Stimulated activated CD4-positive, alpha-beta T cell treated with anti-CD3 and anti-CD28 coated beads, Interleukin-2, amount 100 ng/mL, for 24 hours (primary cell): ENCODE measurements at regions not wholly inside any gene's neighbourhood (a gene's known extent, or its start where the extent isn't known, plus 50 kb on each side); places are given as distances from the start of the nearest gene placed in this dataset.

ENCODE experiments used
- DNase-seq, 2 donors: peaks; one replicate each; pipeline ENCODE4 v3.0.0-alpha.2; 2020

DNA sequence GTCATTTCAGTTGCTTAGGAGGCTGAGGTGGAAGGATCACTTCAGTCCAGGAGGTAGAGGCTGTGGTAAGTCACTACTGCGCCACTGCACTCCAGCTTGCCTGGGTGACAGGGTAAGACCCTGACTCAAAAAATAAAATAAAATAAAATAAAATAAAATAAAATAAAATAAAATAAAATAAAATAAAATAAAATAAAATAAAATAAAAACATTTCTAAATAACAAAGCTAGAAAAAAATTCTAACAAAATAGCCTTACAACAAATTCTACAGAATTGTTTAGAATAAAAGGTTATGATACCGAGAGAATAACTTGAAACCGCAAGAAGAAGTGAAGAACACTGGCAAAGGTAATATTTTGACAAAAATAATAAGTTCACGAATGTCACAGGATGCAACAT is 794.3 kb downstream of the NR2F2 start:
- no peak for DNase-seq

DNA sequence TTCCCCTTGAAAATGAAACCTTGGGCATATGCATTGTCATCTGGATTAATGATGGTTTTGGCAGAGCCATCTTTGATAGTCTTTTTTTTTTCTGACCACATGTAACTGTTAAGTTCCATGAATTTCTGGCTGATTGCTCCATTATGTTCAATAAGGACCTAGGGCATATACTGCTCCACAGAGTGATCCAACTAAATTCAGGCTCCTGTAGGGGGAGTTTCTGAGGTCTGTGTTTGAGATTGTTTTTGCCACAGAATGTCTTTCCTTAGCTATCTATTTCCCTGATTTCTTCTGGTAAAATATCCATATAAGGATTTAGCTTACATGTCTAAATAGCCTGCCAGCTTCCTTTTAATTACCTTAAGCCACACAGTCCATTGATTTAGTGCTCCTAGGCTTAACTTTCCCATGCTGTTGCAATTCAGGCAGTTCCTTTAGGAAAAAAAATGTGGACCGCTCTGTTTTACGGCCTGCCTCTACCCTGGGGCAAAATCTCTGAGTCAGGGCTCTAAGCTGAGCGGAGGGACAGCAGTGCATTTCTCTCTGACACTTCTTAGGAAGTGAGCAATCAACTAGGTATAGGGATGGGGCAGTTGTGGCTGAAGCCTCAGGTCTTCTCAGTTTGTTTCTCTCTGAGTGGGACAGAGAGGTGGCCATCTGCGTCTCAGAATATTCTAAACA is 796.2 kb downstream of the NR2F2 start:
- no peak for DNase-seq

DNA sequence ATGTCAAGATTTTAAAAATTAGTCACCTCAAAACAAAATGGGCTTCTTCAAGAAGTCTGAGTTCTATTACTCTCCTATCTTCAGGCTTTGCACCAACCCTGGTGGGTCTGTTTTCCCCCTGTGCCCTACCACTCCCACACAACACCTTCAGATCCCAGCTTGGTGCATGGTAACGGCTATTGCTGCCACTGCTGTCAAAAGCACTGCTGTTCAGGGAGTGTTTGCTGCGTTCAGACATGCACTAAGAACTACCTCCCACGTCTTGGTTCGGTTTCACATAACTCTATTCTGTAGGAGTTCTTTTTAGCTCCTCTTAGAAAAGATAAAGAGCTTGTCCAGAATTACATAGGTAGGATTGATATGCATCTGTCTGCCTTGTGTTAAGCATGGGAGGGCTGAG is 799.2 kb downstream of the NR2F2 start:
- DNase-seq: no peak

DNA sequence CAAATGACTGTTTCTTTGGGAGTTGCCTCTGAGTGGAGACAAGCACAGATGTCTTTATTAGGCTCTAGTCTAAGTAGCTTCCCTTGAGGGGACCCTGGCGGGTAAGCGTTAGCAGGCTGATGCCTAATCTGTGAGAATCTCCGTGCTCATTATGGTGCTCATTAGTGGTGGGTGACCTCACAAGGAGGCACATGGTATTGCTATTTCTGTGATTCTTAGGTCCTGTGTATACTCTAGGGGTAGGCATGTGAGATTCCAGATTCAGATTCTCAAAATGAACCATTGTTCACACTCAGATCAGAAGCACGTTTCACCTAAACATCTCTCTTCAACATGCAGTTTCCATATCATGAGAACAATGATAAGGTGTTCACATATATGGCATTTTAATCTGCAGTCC is 809.7 kb downstream of the NR2F2 start:
- no peak for DNase-seq

DNA sequence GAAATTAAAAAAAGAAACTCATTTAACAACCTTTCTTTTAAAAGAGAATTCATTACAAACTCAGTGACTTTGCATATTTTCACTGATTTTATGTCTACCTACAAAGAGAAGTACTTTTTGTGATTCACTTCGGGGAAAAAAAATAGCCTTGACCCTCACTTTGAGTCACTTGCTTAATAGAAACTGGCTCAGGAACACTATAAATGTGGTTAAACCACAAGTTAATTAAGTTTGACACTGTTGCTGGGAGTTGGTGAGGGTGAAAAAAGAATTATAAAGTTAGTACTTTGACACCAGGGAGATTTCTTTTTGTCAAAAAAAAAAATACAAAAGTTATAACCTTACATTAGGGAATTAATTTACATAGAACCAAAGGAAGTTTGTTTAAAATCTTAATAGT is 810.9 kb downstream of the NR2F2 start:
- DNase-seq: no peak

- no peak for DNase-seq
Measured at GRCh38 chr15:97141871-97142270, 811.4 kb downstream of the NR2F2 start.

DNA sequence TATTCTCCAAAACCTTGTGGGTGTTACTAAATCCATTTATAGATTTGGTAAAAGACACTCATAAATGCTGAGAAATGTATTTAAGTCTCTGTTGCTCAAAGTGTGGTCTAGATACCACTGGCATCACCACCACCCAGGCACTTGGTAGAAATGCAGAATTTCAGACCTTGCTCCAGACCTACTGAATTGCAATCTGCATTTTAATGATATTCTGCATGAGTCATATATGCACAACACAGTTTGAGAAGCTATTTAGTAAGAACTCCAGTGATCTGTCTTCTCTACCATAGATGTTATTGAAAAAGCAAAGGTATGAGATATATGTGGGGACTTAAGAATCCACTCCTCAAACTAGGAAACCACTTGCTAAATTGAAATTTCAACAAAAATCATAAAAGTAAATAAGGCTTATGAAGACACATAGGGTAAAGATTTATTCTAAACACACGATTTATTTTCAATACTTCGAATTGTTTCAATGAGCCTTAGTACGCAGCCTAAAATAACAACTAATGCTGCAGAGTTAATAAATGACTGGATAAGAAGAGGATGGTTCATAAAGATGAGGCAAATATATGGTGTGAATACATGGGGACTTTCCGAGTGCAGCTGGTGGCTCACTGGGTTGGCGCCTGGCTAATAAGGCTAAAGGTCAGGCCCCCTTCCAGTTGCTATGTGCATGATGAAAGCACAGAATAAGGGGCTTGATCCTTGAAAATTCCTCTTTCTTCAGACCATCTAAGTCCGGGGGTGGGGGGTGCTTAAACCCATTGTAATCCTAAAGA is 813.3 kb downstream of the NR2F2 start:
- DNase-seq: no peak

GRCh38 chr15:97144377-97144711 is 813.8 kb downstream of the NR2F2 start:
- no peak for DNase-seq

- no peak for DNase-seq
Measured at GRCh38 chr15:97146929-97147870, 813.3 kb upstream of the ARRDC4 start.

DNA sequence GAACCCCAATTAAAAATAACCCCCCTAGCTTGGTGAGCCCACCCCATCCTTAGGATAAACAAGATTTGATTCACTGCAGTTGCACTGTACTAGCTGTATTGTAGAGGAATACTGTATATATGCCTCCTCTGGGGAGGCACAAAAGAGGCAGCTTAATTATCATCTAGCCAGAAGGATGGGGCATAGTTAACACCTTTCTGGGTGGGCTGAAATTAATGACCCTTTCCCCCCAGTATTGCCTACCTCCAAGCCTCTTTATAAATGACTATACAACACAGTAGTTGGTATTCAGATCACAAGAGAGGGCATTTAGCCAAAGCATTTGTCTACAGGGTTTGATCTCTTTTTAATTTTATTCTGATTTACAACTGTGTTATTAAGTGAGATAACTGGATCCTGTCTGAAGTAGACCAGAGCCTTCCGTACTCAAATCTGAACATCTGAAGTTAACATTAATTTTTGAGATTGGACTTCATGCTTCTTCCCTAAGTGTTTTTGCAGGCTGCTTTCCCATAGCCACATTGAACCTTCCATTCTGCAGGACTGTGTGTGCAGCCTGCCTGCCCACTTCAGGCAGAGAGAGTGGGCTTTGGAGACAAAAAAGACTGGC is 807.0 kb upstream of the ARRDC4 start:
- DNase-seq: no peak

GRCh38 chr15:97156739-97157265 is 803.7 kb upstream of the ARRDC4 start:
- DNase-seq: no peak

- no peak for DNase-seq
Measured at GRCh38 chr15:97162805-97163495, 797.6 kb upstream of the ARRDC4 start.

DNA sequence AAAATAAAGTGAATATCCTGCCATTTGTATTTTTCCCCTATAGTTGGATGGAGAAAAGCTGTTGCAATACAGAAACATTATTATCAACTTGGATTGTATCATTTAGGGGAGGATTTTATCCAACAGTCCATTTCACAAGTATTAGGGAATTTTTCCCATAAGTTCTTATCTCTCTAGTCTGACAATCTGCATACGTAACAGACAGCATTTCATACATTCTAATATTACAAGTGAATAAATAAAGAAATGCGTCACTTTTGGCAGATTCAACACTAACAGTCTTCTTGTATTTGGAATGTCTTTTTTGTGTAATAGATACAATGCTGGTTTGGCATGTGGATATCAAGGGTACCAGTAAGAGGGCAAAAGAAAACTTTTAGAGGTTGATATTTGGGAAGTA is 795.3 kb upstream of the ARRDC4 start:
- DNase-seq: no peak

DNA sequence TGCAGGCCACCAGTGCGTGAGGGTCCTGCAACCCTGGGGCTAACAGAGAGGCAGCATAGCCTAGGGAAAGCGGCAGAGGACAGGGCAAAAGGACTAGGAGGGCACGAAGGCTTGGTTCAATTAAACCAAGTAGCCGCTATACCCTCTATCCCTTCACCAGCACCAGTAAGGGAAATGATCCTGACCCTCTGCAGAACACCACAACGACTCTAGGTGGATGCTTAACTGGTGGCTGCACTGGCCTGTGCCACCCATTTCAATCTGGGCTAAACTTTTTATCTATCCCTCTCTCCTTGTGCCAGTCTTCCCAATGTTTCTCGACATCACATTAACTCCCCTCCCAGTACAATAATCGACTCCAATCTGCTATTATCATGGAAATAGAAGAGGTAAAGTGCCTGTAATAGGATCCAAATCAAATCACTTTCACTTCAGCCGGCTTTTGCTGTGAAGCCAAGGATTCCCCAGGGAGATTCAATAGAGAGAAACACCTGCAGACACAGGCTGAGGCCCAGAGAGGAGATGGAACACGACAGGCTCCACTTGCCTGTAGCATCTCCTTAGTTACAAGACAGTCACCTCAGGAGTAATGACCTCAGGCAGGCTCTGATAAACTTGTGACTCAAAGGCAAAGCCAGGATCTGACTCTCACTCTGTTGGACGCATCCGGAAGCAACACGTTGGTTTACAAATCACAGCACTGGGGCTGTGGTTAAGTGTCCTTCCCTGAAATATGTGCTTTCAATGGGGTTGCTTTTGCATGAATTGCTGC is 791.6 kb upstream of the ARRDC4 start:
- DNase-seq: no peak

DNA sequence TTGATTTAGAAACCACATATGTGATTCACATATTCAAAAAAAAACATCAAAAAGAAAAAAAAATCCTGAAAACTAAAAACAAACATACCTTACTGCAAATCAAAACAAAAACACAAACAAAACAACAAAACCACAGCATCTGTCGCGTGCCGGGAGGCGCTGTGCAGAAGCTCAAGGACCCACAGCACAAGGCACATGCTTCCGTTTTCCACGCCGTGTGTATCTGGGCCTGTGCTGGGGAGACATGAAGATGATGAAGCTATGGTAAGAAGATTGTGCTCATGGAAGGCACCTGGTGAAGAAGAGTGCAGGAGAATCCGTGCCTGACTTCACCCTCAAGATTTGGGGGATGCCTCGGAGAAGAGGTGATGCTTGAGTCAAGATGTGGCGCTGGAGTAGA is 788.9 kb upstream of the ARRDC4 start:
- DNase-seq: no peak

DNA sequence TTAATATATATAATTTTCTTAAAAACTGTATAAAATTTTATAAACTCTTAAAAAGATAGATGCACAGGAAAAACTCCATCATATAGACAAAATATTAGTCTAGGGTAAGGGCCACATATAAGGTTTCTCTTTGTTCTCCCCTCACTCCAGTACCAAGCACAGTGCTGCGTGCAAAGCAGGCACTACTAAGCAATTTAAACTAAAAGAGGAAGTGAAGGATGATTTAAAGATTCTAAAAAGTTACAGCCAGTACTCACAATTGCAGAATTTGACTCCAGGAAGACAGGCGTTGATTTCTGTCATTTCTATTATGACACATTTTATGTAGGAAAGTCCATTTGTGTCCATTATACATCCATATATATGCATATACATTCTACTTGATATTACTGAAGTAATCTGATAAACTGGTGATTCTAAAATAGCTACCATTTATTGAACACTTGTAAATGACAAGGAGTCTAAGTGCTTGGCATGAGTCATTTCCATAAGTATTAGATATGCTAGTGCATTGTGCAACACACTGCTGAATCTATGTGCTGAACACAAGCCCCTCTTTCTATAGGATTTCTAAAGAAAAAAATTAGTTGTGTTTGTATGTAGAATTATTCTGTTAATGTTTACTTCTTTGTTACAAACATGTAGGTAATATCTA is 785.5 kb upstream of the ARRDC4 start:
- DNase-seq: no peak

DNA sequence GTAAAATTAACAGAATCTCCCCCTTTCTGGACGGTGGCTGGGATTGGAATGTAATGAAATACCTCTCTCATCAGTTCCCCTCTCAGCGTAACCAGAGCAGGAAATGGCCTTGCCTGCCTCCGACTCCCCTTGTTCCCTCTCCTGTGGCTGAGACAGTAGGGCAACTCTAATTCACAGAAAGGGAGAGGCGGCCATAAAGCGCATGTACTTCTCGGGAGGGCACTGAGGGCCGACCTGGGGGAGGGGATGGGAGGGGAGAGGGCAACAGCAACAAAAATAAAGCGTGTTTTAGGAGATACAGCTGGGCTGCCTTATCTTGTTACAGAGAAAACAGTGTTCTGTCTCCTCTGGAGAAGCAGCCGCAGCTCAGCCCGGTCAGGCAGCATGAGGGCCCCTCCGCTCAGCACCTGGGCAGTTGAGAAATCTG is 783.3 kb upstream of the ARRDC4 start:
- no peak for DNase-seq

DNA sequence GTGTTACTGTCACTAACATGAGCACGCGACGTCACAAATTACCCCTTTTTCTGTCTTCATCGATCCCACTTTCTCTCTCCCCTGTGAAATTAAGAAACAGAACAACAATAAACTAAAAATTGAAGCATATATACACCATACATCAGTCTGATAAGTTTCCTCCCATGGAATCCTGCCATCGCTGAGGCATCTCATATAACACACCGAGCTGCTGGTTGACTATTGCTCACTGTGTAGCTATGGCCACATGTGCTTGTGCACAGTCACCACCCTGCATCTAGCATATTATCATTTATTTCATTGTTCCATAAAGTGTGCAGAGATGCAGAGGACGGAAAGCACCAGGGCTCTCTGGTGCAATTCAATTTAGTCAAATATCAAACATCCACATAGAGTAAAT is 777.9 kb upstream of the ARRDC4 start:
- DNase-seq: no peak

GRCh38 chr15:97189162-97189780 is 771.2 kb upstream of the ARRDC4 start:
- DNase-seq: no peak

DNA sequence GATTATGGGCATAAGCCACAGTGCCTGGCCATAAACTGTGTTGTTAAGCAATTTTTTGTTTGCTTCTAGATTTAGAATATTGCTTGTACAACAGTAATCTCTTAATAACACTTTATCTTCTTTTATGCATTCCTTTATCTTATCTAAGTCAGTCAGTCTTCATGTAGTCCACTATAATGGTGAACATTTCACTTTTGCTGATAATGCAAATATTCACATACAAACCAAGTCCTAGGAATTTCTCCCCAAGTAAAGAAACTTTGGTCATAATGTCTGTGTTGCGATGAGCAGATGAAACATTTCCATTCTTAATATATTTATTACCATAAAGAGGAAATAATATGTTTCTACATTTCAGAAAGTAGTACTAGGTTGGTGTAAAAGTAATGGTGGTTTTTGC is 765.8 kb upstream of the ARRDC4 start:
- no peak for DNase-seq
